Natural killer cell (primary cell): ENCODE measurements at regions not wholly inside any gene's neighbourhood (a gene's known extent, or its start where the extent isn't known, plus 50 kb on each side); places are given as distances from the start of the nearest gene placed in this dataset.

Source experiments
- ATAC-seq, 3 donors: fragments of 150-1000 bp in 2 of 3; fragments of 200-7000 bp in 1 of 3; cut with Tn5 transposase; 1 replicate in 1 of 3; 2 replicates in 2 of 3; pipeline ENCODE4 v1.10.0; 2021; ENCODE audit warnings: mild to moderate bottlenecking in 2 of 3, moderate library complexity in 2 of 3
- DNase-seq, 2 donors: peaks; one replicate each; pipeline versions ENCODE4 v3.0.0 to v3.0.0-alpha.2; 2013 to 2021; ENCODE audit warnings: mixed read lengths in 1 of 2
- H3K27ac ChIP-seq: one replicate; pipeline ENCODE4 v1.5.1; 2013; ENCODE audit warnings: mild to moderate bottlenecking, low read length
- H3K27me3 ChIP-seq: one replicate; pipeline ENCODE4 v1.6.1; 2013; ENCODE audit warnings: low read length; ENCODE audit not compliant: control insufficient read depth, insufficient read depth
- H3K36me3 ChIP-seq: one replicate; pipeline ENCODE4 v1.6.1; 2013; ENCODE audit warnings: low read length; ENCODE audit not compliant: control insufficient read depth, insufficient read depth
- H3K4me1 ChIP-seq: one replicate; pipeline ENCODE4 v1.6.1; 2013; ENCODE audit warnings: low read length; ENCODE audit not compliant: control insufficient read depth, insufficient read depth
- H3K4me3 ChIP-seq: one replicate; pipeline ENCODE4 v1.5.1; 2013; ENCODE audit warnings: low read length
- H3K9me3 ChIP-seq: one replicate; pipeline ENCODE4 v1.6.1; 2013; ENCODE audit warnings: low read length; ENCODE audit not compliant: control insufficient read depth, insufficient read depth
- H3K27ac Mint-ChIP-seq, 2 donors: one replicate each; pipeline ENCODE4 v1.8.0; 2022; ENCODE audit warnings: mild to moderate bottlenecking in 2 of 2, mixed read lengths in 2 of 2, moderate library complexity in 1 of 2
- H3K27me3 Mint-ChIP-seq, 2 donors: one replicate each; pipeline ENCODE4 v1.8.0; 2022; ENCODE audit warnings: low read depth in 2 of 2, mixed read lengths in 2 of 2
- H3K36me3 Mint-ChIP-seq: one replicate; pipeline ENCODE4 v1.8.0; 2022; ENCODE audit warnings: mixed read lengths
- H3K4me1 Mint-ChIP-seq, 2 donors: one replicate each; pipeline ENCODE4 v1.8.0; 2022; ENCODE audit warnings: mixed read lengths in 2 of 2
- H3K4me3 Mint-ChIP-seq: one replicate; pipeline ENCODE4 v1.8.0; 2022; ENCODE audit warnings: mild to moderate bottlenecking, moderate library complexity, mixed read lengths
- H3K9me3 Mint-ChIP-seq, 2 donors: one replicate each; pipeline ENCODE4 v1.8.0; 2022; ENCODE audit warnings: mixed read lengths in 2 of 2
- CTCF ChIP-seq: fragments of 200-600 bp; IDR thresholded peaks from one replicate; pipeline ENCODE4 v1.8.0; 2022; ENCODE audit warnings: antibody characterized with exemption
- WGBS: methylation state at CpG from one replicate; pipeline ENCODE4 v1.1.7; 2013; ENCODE audit warnings: missing lambda C conversion rate; ENCODE audit not compliant: insufficient coverage; 5-methylcytosine and 5-hydroxymethylcytosine counted together
- intact Hi-C: fragments of 100-400 bp; cut with micrococcal nuclease; formaldehyde crosslinking; loops from one replicate; pipeline ENCODE4 v1.14.2; 2022

DNA sequence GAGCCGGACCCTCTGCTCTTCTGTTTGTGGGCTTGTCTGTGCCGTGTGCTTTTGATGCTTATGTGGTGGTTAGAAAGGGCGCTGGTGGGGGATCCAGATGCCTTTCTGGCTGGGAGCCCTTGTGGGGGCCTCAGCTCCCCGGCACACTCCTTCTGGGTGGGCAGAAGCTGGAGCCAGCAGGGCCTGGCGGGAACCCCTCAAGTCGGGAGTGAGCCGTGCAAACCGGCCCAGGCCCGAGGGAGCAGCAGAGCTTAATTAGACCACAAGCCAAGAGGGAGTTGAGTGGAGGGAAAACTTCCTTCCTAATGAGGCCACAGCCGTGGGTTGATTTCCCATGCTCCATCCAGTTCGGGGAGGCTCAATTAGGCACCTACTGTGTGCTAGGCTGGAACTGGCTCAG is 76.0 kb upstream of the RNU6ATAC start:
- DNase-seq (no peak), ATAC-seq (no peak)
- Mint-ChIP-seq H3K4me3 (no peak overlapping the region), H3K27ac (no peak overlapping the region), H3K9me3 (no peaks in the 10 kb centered on the region), H3K27me3 (peaks cover 17 to 30% of the 10 kb centered on the region in 2 donors), H3K4me1 (peaks cover 4% of the 10 kb centered on the region in 2 donors), H3K36me3 (no peaks in the 10 kb centered on the region)
- Histone ChIP-seq H3K4me1 (peaks cover 11% of the 10 kb centered on the region), H3K4me3 (no peak overlapping the region), H3K27ac (no peak overlapping the region), H3K27me3 (no peaks in the 10 kb centered on the region), H3K36me3 (no peaks in the 10 kb centered on the region), H3K9me3 (no peaks in the 10 kb centered on the region)
- no peak for TF ChIP-seq CTCF
- intact Hi-C loops = no loop called here
- 33% methylated on average over 11 of the region's 11 CpGs for whole genome bisulfite sequencing

DNA sequence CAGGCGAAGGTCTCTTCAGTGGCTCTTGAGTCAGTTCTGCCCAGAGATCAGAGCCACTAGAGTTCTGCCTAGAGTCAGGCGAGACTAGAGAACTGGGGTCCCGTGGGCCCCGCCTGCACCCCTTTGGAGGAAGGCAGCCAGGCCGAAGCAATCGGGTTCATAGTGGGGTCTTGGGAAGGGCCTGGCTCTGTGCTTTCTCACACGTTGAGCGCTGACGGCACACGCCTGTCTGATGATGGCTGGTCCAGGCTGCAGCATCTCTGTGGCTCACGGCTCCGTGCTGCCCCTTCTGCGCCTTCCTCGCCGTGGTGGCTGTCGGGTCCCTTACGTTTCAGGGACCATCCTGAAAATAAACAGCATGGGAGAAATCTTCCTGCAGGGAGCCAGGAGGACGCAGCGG is 78.3 kb upstream of the RNU6ATAC start:
- no peak for TF ChIP-seq CTCF
- Mint-ChIP-seq H3K27ac (no peak overlapping the region), H3K4me1 (peaks cover 4% of the 10 kb centered on the region in 2 donors), H3K4me3 (no peak overlapping the region), H3K27me3 (peaks cover 17 to 30% of the 10 kb centered on the region in 2 donors), H3K36me3 (no peaks in the 10 kb centered on the region), H3K9me3 (peaks cover 0 to 2% of the 10 kb centered on the region in 2 donors)
- Histone ChIP-seq H3K36me3 (no peaks in the 10 kb centered on the region), H3K27ac (no peak overlapping the region), H3K9me3 (no peaks in the 10 kb centered on the region), H3K27me3 (no peaks in the 10 kb centered on the region), H3K4me1 (peaks cover 14% of the 10 kb centered on the region), H3K4me3 (no peak overlapping the region)
- ATAC-seq = no peak
- intact Hi-C loops = no loop called here
- WGBS = 91% methylated on average over 19 of the region's 19 CpGs
- DNase-seq = no peak

- no peaks in the 10 kb centered on the region for H3K27me3 ChIP-seq
- DNase-seq = peak in 1 of 2 donors; percentile 76
- no peak overlapping the region for H3K4me3 Mint-ChIP-seq
- no peaks in the 10 kb centered on the region for H3K36me3 Mint-ChIP-seq
- H3K4me1 Mint-ChIP-seq = peaks cover 4% of the 10 kb centered on the region in 2 donors
- H3K9me3 ChIP-seq = peaks cover 9% of the 10 kb centered on the region
- WGBS = 15% methylated on average over 14 of the region's 14 CpGs
- peak overlapping the region; percentile 23 for H3K27ac ChIP-seq
- peaks cover 14% of the 10 kb centered on the region for H3K4me1 ChIP-seq
- peaks cover 17 to 27% of the 10 kb centered on the region in 2 donors for H3K27me3 Mint-ChIP-seq
- H3K27ac Mint-ChIP-seq = peak overlapping the region in 1 of 2 donors; percentile 27
- H3K4me3 ChIP-seq = no peak overlapping the region
- no peaks in the 10 kb centered on the region for H3K36me3 ChIP-seq
- intact Hi-C loops = no loop called here
- H3K9me3 Mint-ChIP-seq = peaks cover 2 to 4% of the 10 kb centered on the region in 2 donors
- no peak for TF ChIP-seq CTCF
- ATAC-seq = peak; percentile 75 to 84 (median 82)
Measured at GRCh38 chr9:134243778-134244467, 79.6 kb upstream of the RNU6ATAC start.

DNA sequence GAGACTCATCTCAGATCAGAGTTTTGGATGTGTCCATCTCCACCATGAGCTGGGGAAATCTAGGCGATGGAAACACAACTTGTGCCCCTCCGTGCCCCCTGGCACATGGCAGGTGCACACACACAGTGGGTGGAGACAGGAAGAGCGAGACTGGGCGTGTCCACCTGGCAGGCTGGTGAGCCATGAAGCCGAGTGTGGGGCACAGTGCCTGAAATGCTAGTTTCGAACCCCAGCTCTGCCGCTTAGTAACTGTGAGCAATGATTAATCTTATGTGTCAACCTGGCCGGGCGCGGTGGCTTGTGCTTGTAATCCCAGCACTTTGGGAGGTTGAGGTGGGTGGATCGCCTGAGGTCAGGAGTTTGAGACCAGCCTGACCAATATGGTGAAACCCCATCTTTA is 80.8 kb upstream of the RNU6ATAC start:
- ATAC-seq = no peak
- Mint-ChIP-seq H3K27ac (no peak overlapping the region), H3K9me3 (peaks cover 2 to 4% of the 10 kb centered on the region in 2 donors), H3K4me3 (no peak overlapping the region), H3K27me3 (peaks cover 17 to 19% of the 10 kb centered on the region in 2 donors), H3K36me3 (no peaks in the 10 kb centered on the region), H3K4me1 (peaks cover 4% of the 10 kb centered on the region in 2 donors)
- H3K36me3 ChIP-seq = no peaks in the 10 kb centered on the region
- DNase-seq = no peak
- intact Hi-C loops = no loop called here
- H3K4me1 ChIP-seq = peaks cover 14% of the 10 kb centered on the region
- H3K27me3 ChIP-seq = no peaks in the 10 kb centered on the region
- WGBS = 74% methylated on average over 11 of the region's 11 CpGs
- peaks cover 9% of the 10 kb centered on the region for H3K9me3 ChIP-seq
- H3K4me3 ChIP-seq = no peak overlapping the region
- no peak for TF ChIP-seq CTCF
- peak overlapping the region; percentile 21 for H3K27ac ChIP-seq
